ENCODE measurements at regions not wholly inside any gene's neighbourhood (a gene's known extent, or its start where the extent isn't known, plus 50 kb on each side); places are given as distances from the start of the nearest gene placed in this dataset.
"Not testable (repeated sequence)": the region's sequence is repeated elsewhere in the genome, so short reads cannot be mapped to it uniquely, and the experiment has no call there.

- H3K4me2 ChIP-seq (replicated peaks; ENCODE audit: extremely low read depth, low read length, poor library complexity, severe bottlenecking); H3K4me1 ChIP-seq (ENCODE audit: control insufficient read depth in 1 of 2, insufficient read depth in 2 of 2, low read length in 2 of 2); H3K79me2 ChIP-seq (ENCODE audit: insufficient read depth, low read length); H4K20me1 ChIP-seq (ENCODE audit: insufficient read depth, low read length); H3K4me3 ChIP-seq (replicated peaks in 1 of 3; ENCODE audit: low read depth in 2 of 3, low read length in 3 of 3); H3K4me1 Mint-ChIP-seq; H3K4me3 Mint-ChIP-seq; intact Hi-C loops (cut with micrococcal nuclease); H3K9me3 ChIP-seq (replicated peaks in 1 of 2; ENCODE audit: control insufficient read depth in 1 of 2, insufficient read depth in 1 of 2, low read length in 2 of 2); H3K36me3 ChIP-seq (replicated peaks in 1 of 2; ENCODE audit: control insufficient read depth in 1 of 2, insufficient read depth in 2 of 2, low read length in 2 of 2); H3K27me3 ChIP-seq (ENCODE audit: control insufficient read depth in 2 of 2, insufficient read depth in 2 of 2, low read length in 2 of 2); DNase-seq; H3K27me3 Mint-ChIP-seq (ENCODE audit: low read depth in 3 of 3); H3K36me3 Mint-ChIP-seq; H3K27ac Mint-ChIP-seq; H3K27ac ChIP-seq (ENCODE audit: low read depth in 1 of 2, low read length in 2 of 2); H3K9ac ChIP-seq (ENCODE audit: insufficient read depth, low read length, poor library complexity, severe bottlenecking); H2AFZ ChIP-seq (ENCODE audit: insufficient read depth, low read depth, low read length, poor library complexity, severe bottlenecking): not testable (repeated sequence)
- WGBS (ENCODE audit: insufficient coverage): 100% methylated on average over 5 of the region's 9 CpGs
- H3K9me3 Mint-ChIP-seq: peaks cover 3 to 22% (median 14%) of the 10 kb centered on the region in 7 donors
Measured at GRCh38 chr6:71360556-71361335, 72.1 kb downstream of the OGFRL1 start.

GRCh38 chr6:71364889-71365542 lies 76.4 kb downstream of the OGFRL1 start:
- no peak overlapping the region for H3K4me2 ChIP-seq (replicated peaks; ENCODE audit: extremely low read depth, low read length, poor library complexity, severe bottlenecking)
- H3K27ac ChIP-seq (ENCODE audit: low read depth in 1 of 2, low read length in 2 of 2): no peak overlapping the region
- Mint-ChIP-seq H3K27ac (no peak overlapping the region), H3K27me3 (ENCODE audit: low read depth in 3 of 3) (peaks cover 0 to 4% (median 2%) of the 10 kb centered on the region in 3 donors), H3K4me3 (no peak overlapping the region), H3K36me3 (no peaks in the 10 kb centered on the region), H3K9me3 (peaks cover 0 to 12% (median 3%) of the 10 kb centered on the region in 7 donors), H3K4me1 (peaks cover 20% of the 10 kb centered on the region)
- peaks cover 0 to 4% of the 10 kb centered on the region in 2 donors for H3K9me3 ChIP-seq (replicated peaks in 1 of 2; ENCODE audit: control insufficient read depth in 1 of 2, insufficient read depth in 1 of 2, low read length in 2 of 2)
- peaks cover 6 to 15% of the 10 kb centered on the region in 2 donors for H3K4me1 ChIP-seq (ENCODE audit: control insufficient read depth in 1 of 2, insufficient read depth in 2 of 2, low read length in 2 of 2)
- H3K79me2 ChIP-seq (ENCODE audit: insufficient read depth, low read length): no peaks in the 10 kb centered on the region
- no CpG with 5 or more reads among the region's 4 CpGs for WGBS (ENCODE audit: insufficient coverage)
- intact Hi-C loops (cut with micrococcal nuclease): no loop called here
- H4K20me1 ChIP-seq (ENCODE audit: insufficient read depth, low read length): no peaks in the 10 kb centered on the region
- H3K9ac ChIP-seq (ENCODE audit: insufficient read depth, low read length, poor library complexity, severe bottlenecking): no peak overlapping the region
- H2AFZ ChIP-seq (ENCODE audit: insufficient read depth, low read depth, low read length, poor library complexity, severe bottlenecking): no peak overlapping the region
- H3K36me3 ChIP-seq (replicated peaks in 1 of 2; ENCODE audit: control insufficient read depth in 1 of 2, insufficient read depth in 2 of 2, low read length in 2 of 2): no peaks in the 10 kb centered on the region
- TF ChIP-seq CTCF (IDR thresholded peaks at IDR 0.05): no peak
- DNase-seq: no peak
- H3K4me3 ChIP-seq (replicated peaks in 1 of 3; ENCODE audit: low read depth in 2 of 3, low read length in 3 of 3): no peak overlapping the region
- H3K27me3 ChIP-seq (ENCODE audit: control insufficient read depth in 2 of 2, insufficient read depth in 2 of 2, low read length in 2 of 2): no peaks in the 10 kb centered on the region

Data from CD14-positive monocyte (primary cell).